ENCODE measurements at regions not wholly inside any gene's neighbourhood (a gene's known extent, or its start where the extent isn't known, plus 50 kb on each side); places are given as distances from the start of the nearest gene placed in this dataset.

DNA sequence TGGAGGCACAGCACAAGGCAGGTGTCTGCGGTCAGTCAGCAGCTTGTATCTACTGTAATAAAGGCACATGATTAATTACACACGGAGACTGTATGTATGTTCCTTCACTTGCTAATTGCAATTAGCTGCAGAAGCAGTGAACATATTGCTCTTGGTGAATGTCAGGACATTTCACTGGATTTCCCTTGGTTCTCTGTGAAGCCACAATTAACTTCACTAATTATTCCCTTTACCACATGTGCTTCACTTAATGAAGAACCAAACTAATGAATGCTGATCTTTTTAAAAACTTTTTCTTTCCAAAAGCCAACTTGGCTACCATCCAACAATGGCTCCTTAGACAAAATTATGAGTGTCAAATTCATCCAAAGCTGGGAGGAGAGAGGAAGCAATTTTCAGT lies 290.7 kb downstream of the ADRA2A start:
- H3K27ac ChIP-seq (replicated peaks), result no peak overlapping the region
- H3K27me3 ChIP-seq (ENCODE audit: low read depth), result peaks cover 24% of the 10 kb centered on the region
- DNase-seq, result no peak
- intact Hi-C loops (cut with micrococcal nuclease), result no loop called here
- H3K9me3 ChIP-seq (replicated peaks), result no peaks in the 10 kb centered on the region
- TF ChIP-seq, protein P1, sequence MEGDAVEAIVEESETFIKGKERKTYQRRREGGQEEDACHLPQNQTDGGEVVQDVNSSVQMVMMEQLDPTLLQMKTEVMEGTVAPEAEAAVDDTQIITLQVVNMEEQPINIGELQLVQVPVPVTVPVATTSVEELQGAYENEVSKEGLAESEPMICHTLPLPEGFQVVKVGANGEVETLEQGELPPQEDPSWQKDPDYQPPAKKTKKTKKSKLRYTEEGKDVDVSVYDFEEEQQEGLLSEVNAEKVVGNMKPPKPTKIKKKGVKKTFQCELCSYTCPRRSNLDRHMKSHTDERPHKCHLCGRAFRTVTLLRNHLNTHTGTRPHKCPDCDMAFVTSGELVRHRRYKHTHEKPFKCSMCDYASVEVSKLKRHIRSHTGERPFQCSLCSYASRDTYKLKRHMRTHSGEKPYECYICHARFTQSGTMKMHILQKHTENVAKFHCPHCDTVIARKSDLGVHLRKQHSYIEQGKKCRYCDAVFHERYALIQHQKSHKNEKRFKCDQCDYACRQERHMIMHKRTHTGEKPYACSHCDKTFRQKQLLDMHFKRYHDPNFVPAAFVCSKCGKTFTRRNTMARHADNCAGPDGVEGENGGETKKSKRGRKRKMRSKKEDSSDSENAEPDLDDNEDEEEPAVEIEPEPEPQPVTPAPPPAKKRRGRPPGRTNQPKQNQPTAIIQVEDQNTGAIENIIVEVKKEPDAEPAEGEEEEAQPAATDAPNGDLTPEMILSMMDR (IDR thresholded peaks at IDR 0.05; ENCODE audit: borderline replicate concordance), result no peak
- H3K36me3 ChIP-seq, result no peaks in the 10 kb centered on the region
- H3K4me1 ChIP-seq, result no peaks in the 10 kb centered on the region
- H3K4me3 ChIP-seq, result no peak overlapping the region

DNA sequence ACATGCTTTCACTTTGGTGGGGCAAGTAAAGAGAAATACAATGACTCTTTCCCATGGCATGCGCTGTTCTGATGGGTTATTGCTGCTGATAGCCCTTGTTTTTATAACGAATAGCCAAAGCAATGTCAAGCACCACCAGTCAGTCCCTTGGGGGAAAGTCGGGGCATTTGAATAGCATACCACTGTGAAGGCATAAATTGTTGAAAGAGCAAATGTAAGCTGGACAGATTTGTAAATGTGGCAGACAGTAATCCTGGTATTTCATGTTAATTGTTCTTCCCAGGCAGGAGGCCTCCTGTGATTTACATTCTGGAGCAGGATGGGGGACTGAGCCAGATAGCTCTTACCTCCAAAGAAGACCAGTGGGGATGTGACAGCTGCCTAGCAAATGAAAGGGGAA lies 293.3 kb downstream of the ADRA2A start:
- no peak overlapping the region for H3K27ac ChIP-seq (replicated peaks)
- no peak for DNase-seq
- H3K27me3 ChIP-seq (ENCODE audit: low read depth), result peaks cover 12% of the 10 kb centered on the region
- H3K9me3 ChIP-seq (replicated peaks), result no peaks in the 10 kb centered on the region
- no peak overlapping the region for H3K4me3 ChIP-seq
- H3K36me3 ChIP-seq, result no peaks in the 10 kb centered on the region
- intact Hi-C loops (cut with micrococcal nuclease), result no loop called here
- no peaks in the 10 kb centered on the region for H3K4me1 ChIP-seq
- TF ChIP-seq, protein P1 (IDR thresholded peaks at IDR 0.05; ENCODE audit: borderline replicate concordance), result no peak

DNA sequence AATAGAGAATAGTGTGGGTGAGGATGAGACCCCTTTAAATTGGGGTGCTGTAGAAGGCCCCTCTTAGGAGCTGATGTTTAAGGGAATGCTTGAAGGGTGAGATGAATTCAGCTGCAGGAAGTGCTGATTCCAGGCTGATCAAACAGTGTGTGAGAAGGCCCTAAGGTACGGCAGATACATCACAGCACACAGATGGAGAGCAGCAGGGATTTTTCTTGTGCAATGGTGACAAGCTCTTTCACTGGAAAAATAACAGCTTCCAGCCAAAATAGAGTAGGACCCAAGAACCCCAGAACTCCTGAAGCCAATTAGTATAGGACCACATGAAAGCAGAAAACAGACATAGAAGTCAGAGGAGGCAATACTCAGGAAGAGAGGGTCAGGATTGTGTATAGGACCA lies 296.9 kb downstream of the ADRA2A start:
- DNase-seq, result no peak
- H3K4me3 ChIP-seq, result no peak overlapping the region
- H3K9me3 ChIP-seq (replicated peaks), result no peaks in the 10 kb centered on the region
- H3K27ac ChIP-seq (replicated peaks), result no peak overlapping the region
- no peaks in the 10 kb centered on the region for H3K4me1 ChIP-seq
- no peaks in the 10 kb centered on the region for H3K36me3 ChIP-seq
- intact Hi-C loops (cut with micrococcal nuclease), result no loop called here
- peaks cover 33% of the 10 kb centered on the region for H3K27me3 ChIP-seq (ENCODE audit: low read depth)
- TF ChIP-seq, protein P1 (IDR thresholded peaks at IDR 0.05; ENCODE audit: borderline replicate concordance), result no peak

DNA sequence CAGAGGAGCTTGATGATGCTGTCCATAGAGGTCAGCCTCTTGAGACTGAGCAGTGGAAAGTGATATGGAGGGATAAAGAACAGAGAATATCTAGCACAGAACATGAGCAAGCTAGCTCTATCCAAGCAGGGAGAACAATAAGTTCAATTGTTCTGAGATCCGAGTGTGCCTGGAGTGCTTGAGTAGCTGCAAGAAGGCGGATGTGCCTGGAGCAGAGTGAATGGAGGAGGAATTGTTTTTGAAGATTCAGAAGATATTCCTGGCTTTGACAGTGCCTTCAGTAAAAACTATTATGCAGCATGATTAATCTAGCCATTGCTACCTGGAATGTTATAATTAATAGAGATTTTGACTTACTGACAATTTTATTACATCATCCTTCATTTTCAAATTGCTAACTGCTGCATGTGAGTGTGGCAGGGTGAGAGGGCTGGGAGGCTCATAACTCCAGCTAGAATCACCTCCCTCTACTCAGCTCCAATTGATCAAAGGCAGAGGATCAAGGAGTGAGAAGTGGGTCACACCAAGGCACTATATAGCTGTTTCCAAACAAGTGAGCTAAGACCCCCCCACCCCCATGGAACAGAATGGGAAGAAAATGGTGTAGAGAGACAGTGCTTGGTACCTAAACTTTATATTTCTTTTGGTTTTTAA lies 302.8 kb downstream of the ADRA2A start:
- Histone ChIP-seq H3K27me3 (ENCODE audit: low read depth) (peaks cover 58% of the 10 kb centered on the region), H3K27ac (replicated peaks) (no peak overlapping the region), H3K4me3 (no peak overlapping the region), H3K36me3 (no peaks in the 10 kb centered on the region), H3K9me3 (replicated peaks) (no peaks in the 10 kb centered on the region), H3K4me1 (no peaks in the 10 kb centered on the region)
- no peak for DNase-seq
- intact Hi-C loops (cut with micrococcal nuclease), result no loop called here
- TF ChIP-seq, protein P1 (IDR thresholded peaks at IDR 0.05; ENCODE audit: borderline replicate concordance), result no peak

DNA sequence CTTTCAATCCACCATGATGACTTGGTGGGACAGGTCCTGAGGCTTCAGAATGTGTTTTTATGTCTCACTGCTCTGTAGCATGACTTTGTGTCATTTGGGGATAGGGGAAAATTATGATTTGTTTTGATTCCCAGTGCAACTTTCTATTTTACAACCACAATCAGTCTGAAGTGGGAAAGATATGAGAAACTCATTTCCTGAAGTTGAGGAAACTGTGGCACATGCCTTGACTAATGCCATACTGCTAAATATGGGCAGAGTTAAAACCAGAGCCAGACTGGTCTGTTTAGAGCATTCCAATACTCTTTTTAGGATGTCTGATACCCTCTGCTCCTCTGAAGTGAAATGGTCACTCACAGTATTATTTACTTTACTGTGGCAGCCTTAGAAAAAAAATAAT lies 307.7 kb downstream of the ADRA2A start:
- intact Hi-C loops (cut with micrococcal nuclease), result no loop called here
- TF ChIP-seq, protein P1 (IDR thresholded peaks at IDR 0.05; ENCODE audit: borderline replicate concordance), result no peak
- no peak for DNase-seq
- no peaks in the 10 kb centered on the region for H3K9me3 ChIP-seq (replicated peaks)
- peaks cover 24% of the 10 kb centered on the region for H3K27me3 ChIP-seq (ENCODE audit: low read depth)
- no peak overlapping the region for H3K4me3 ChIP-seq
- H3K4me1 ChIP-seq, result no peaks in the 10 kb centered on the region
- no peaks in the 10 kb centered on the region for H3K36me3 ChIP-seq
- no peak overlapping the region for H3K27ac ChIP-seq (replicated peaks)
